Muscle of back (tissue), 3 donors: ENCODE measurements at regions not wholly inside any gene's neighbourhood (a gene's known extent, or its start where the extent isn't known, plus 50 kb on each side); places are given as distances from the start of the nearest gene placed in this dataset.

Source experiments
- DNase-seq, 3 donors: peaks; one replicate each; pipeline versions ENCODE4 v3.0.0 to v3.0.0-alpha.2; 2013

DNA sequence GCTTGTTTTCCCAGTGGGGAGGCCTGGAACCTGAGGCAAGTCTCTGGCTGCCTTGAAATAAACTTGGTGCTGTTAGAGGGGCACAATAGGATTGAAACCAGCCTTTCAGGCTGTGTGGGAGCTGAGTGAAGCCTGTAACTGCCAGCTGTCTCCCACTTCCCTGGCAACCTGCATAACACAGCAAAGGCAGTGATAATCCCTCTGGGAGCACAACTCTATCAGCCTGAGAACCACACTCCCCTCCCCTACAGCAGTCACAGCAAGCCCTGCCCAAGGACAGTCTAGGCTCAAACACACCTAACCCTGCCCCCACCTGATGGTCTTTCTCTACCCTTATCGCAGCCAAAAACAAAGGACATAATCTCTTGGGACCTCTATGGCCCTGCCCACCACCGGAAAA is 683.8 kb upstream of the ATXN8OS start:
- no peak for DNase-seq

DNA sequence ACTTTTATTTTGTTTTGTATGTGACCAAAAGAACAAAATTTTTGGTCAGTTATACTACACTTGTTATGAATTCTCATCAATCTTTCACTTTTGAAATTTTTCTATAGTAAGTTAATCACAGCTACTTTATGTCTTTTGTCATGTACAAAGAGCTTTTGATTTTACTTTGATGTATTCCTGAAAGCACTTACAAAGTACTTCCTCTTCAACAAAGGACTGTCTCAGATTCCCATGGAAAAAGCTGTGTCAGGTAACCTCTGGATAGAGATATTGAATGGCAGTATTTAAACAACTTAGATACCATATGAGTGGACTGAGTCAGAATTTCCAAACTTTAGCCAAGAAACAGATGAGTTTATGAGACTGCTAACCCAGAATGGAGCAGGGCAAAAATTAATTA is 689.3 kb upstream of the ATXN8OS start:
- no peak for DNase-seq

DNA sequence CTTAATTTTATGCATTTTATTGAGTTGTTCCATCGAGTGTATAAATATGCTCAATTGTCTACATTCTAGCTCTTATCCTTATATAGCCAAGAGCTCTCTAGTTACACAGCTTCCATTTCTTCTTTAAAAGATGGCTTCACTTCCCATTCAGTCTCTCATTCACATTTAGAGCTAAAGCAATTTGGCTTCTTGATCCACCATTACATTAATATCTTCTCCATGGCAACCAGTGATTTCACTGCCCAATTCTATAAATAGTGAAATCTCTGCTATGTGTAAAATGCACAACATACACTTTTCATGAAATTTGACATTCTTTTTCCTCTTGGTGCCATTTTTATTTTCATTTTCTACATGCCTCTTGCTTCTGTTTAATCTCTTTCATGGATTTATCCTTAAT is 696.9 kb upstream of the ATXN8OS start:
- no peak for DNase-seq

DNA sequence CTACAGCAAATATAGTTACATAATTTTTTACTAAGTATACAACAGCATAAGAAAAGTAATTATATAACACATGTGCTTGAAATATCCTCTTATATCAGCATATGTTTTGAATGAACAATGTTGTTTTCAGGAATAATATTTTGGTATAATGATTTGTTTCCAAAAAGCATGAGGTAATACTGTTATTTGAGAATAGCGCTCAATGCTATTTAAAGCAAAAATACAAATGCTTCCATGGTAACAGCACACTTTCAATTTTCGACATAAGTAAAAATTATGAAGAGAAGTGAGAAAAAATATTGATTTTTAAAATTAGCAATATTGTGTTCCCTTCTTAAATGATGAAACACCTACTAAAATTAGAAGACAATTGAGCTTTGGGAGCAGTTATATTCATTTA is 715.9 kb upstream of the ATXN8OS start:
- DNase-seq: peak; percentile 22 to 54 (median 27)

DNA sequence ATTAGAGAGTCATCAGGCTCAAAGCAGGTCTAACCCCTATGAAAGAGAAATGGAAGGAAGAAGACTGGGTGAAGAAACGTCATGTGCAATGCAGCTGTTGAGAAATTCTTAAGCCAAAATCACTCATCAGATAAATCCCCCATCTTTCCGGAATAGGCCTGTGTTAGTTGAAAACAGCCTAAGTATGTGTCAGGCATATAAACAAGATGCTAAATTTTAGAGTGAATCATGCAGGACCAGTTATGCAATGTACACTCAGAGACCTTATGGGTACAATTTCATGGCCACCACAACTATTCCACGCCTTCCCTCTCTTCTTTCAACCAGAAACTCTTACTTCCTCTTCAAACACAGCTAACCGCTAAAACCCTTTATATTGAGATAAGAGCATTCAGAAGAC is 717.7 kb upstream of the ATXN8OS start:
- peak in 2 of 3 donors; percentile 3 to 40 for DNase-seq

DNA sequence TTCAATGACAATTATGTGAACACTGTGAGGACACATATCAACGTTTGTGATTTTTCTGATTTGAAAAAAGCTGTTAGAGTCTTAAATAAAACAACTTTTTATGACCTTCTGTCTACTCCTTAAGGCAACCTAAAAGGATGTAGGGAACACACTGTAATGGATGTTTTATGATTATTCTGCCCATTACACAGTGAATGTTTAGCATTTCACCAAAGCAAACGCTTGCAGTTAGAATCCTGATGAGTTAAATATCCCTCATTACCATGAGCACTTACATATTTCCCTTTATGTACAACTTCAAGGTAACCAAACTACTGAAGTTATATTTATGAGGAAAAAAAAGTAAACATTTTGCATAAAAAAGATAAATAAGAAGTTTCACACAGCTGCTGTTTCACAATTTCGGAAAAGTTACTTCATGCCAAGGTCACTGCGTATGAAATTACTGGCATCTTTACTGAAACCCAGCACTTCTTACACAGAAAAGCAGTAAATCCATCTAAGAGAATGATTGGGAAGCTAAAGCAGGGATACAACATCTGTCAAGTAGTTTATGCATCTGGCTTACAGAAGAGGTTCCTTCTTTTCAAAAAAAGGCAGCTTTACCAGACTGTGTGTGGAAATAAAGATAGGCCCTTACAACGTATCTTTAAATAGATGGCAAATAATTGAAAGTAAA is 733.7 kb upstream of the ATXN8OS start:
- DNase-seq: peak in 2 of 3 donors; percentile 37 to 69

DNA sequence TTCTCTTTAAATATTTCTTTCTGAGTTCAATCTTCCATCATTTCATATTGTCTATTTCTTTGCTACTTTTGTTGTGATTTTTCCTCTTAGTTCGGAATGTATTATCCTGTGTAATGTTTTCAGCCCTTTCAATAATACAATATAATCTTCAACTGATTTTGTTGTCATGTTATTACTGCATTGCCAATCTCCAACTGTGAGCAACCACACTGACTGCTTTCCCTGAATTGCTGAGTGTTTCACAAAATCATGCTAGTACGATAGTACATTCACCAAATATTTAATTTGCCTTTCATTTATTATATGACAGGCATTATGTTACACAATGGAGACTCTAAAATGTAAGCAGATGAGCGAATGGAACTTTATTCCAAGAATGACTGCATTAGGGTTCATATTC is 744.3 kb upstream of the ATXN8OS start:
- DNase-seq: no peak

DNA sequence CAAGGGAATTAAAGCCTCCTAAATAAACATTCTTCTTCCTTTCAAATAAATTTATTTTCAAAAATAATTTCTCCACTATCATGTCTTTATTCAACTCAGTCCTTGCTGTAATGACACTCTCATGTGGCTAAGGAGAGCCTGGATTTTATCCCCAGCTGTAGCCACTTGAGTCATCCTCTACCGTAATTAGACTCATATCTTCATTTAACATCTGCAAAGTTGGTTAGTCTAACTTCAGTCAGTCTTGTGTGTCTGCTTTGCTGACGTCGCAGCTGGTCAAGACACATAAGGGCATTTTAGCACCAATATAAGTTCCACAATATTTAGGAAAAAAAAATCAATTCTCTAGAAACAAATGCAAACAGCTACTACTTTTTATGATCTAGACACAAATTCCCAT is 776.4 kb upstream of the ATXN8OS start:
- no peak for DNase-seq

DNA sequence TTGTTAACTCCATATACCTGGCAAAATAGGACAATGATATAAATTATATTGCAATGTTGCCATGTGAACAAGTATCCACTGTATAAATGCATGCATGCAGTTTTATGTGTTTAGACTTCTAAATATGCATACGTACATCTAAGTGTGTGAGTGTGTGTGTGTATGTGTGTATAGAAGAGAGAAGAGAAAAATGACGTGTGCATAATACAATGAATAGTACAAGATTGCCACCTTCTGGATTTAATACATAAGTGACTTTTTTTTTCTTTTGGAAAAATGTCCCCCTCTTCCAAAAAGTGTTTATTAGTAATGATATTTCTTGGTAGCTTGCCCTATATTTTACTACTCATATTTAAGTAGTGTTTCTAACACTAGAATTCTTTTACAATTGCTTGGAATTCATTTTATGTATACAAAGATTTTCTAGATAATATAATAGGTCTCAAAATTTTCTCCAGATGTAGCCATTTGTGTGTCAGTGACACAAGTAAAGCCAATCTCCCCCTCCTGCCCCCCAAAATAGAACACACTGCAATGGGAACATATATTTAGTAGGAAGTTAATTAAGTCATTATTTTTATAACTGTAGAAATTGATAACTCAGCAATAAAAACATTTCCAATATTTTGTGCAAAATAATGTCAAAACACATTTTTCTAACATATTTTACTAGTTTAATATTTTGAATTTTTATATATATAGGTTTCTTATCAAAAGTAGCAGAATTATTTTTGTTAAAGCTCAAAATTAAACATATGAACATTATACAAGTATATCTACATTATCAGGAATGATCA is 783.3 kb upstream of the ATXN8OS start:
- DNase-seq: peak in 2 of 3 donors; percentile 2 to 38

DNA sequence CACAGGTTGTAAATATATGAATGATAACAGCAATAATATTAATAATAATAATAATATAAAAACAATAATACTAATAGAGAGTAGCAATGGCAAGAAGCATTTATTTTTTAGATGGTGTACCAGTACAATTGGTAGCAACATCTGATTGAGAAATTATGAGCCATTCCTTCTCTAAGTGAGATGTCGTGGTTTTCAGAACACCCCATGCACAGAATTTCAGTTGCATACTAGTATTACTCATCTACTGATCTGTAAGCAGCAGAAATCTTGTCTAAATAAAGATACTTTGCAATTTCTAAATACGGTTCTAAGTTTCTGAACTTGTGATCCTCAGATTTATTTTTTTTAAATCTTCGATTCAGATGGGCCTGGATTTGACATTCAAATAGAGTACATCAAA is 788.0 kb upstream of the ATXN8OS start:
- peak in 1 of 3 donors; percentile 5 for DNase-seq

DNA sequence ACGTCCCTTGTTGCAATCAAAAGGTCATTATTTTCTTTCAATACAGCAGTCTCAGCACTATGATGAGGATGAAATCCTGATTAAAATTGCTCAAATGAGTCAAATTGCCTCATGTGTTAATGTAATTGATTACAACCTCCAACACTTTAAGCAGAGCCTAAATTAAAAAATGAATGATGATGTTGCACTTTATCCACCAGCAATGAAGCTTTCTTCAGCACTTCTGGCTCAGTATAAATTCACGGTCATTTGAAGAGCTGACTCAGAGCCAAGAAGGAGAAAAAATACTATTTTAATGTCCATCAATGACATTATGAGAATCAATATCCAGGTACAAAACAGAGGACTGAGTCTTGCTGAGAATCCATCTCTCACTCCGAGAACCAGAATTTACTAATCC is 792.6 kb upstream of the ATXN8OS start:
- DNase-seq: no peak

DNA sequence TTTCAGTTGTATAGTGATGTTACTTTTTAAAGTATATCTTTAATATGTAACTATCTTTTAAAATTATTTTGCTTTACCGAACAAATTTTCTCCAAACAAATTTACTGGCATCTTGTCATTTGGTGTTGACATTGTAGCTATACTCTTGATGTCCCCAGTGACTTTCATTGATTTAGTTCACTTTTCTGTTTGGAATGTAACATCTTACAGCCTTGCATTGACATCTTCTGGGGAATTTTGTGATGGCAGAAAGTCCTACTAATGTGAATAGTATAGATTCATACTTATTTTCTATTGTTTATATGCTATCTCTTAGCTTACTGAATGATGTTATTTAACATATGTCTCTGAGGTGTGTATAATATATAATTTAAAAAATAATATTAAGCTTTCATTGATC is 800.9 kb upstream of the ATXN8OS start:
- DNase-seq: no peak

DNA sequence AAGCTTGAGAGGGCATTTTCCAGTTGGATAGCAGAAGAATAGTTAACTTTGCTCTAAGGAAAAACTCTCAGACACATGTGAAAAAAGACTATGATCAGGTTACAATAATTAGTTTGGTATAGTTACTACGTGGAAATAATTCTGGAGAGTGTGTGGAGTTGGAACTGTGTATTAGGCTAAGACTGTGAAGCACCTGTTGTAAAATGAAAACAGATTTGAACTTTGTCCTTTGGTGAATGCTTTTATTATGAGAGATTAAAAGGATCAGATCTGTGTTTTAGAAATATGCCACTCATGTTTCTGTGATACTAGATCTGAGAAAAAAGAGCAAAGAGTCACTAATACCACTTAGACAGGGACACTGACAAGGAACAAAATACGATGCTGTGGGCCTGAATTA is 807.5 kb upstream of the ATXN8OS start:
- DNase-seq: no peak

DNA sequence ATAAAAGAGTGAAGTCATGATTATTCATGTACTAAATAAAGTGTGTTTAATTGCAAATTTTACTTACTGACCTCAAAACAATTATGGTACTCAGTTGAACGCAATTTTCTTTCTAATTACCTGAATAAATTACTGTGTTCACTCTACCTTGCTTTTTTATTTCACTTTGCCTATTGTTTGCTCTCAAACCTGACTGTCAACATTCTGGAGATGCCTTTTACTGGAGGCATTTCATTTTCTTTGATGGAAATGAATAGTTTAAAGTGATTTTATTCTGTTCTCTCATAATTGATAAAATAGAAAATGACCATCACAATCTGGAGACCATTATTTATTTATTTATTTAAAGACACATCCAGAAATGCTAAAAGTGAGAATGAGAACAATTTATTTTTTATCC is 811.5 kb upstream of the ATXN8OS start:
- no peak for DNase-seq

DNA sequence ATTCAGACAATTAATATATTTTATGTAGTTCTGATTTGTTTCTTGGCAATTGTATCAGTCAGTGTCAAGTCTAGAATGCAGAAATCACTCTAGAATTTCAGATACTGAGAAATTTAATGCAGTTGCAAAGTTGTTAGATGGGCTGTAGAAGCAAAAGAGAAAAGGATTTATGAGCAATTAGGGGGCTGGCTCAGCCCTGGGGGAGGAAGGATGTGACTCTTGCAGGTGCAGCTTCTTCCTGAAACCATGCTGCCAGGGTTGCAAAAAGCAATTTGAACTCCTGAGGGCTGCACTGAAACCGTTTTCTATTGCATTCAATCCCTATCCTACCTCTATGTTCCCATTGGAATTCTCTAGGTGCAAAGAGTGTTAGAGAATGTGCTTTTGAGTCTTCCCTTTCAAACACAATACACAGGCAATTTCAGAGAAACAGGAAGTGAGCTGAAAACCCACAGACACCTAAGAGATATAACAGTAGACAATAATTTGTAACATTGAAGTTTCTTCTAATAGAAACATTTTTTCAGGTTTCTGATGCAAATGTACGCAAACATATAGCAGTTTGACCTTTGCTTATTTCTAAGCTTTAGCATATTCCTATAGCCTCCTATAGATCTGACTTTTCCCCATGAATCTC is 814.7 kb upstream of the ATXN8OS start:
- DNase-seq: no peak

DNA sequence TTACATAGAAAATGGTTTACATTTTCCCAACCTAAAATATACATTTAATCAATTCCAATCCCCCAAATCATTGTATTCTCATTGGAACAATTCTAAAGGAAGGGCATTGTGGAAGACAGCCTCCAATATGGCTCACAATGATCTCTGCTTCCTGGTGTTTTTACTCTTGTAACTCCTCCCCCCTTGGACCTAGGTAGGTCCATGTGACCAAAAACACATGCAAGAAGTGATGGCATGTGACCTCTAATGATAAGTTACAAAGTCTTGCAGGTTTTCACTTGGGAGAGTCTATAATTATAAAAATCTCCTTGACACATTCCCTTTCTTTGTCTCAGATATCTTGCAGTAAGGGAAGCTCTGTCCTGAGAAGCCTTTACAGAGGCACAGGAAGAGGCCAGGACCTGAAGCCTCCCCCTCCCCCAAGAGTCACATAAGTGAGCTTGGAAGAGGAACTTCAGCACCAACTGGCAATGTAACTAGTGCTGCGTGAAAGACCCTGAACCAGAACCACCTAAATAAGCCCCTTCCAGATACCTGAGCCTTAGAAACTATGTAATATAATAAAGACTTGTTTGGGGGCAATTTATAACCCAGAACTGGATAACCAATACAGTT is 816.2 kb upstream of the ATXN8OS start:
- DNase-seq: no peak

DNA sequence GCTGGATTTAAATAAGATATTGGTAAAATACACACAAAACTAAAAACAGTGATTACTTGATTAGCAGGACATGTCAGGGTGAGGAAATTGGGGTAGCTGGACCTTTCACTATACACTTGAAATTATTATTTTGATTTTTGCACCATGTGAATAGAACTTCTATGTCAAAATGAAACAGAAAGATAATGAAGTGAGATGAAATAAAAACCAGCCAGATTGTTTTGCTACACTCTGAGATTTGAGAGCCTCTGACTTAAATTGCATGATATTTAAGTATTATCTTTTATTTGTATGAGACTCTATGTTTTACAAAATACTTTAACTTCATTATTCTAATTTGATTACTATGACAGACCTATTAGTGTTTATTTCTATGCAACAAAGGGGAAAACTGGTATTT is 819.6 kb upstream of the ATXN8OS start:
- DNase-seq: no peak

DNA sequence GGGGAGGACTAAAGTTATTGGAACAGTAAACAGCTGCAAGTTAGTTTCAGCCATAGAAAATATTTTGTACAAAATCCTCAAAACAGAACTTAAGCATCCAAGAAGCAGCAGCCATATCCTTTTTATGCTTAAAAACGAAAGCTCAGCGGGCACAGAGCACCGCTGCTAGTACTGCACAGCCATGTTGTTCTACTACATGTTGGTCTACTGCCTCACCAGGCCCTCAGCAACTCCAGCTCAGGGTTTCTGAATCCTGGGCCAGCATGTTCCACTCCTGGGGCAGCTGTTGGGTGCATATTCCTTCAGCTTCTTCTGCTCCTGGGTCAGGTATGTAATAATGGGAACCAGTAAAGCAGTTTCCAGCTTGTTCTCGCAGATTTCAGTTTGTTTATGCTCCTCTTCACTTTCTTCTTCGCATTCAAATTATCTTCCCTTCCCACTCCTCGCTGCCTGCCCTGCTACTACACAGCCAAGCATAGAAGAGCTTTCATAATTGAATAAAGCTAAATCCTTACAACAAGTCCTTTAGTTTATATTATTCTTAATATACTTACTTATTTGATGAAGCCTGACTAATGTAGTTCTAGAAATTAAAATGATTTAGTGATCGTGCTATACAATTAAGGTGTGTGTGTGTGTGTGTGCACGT is 820.5 kb upstream of the ATXN8OS start:
- DNase-seq: no peak

DNA sequence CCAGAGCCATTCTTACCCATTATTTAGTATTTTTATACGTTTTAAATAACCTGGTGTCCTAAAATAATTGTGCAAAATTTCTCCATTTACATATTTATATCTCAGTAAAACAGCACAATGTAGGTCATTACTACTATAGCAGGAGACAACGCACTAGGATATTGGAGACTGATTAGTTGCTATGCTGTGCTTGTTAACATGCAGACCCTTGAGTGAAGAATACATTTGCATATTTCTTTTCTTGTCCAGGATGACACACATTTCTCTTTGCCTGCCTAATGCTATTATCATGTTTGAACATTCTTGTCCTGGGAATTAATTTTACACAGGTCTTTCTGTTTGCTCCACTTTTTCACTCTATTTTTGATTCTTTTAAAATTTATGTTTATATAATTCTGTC is 823.8 kb upstream of the ATXN8OS start:
- DNase-seq: no peak

DNA sequence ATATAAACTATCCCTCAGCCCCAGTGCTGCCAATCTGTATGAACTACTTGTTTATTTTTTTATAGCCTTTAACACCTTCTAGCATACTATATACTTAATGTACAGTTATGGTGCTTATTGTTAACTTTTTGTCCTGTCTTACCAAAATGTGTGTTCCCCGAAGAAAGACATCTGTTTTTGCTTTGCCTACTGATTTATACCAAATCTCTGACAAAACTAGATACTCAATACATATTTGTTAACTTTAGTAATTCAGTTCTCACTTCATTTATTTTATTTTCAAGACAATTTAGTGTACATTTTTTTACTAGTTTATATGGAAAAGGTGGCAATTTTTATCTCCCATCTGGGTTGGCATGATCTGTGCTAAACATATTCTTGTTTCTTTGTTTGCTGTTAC is 824.3 kb upstream of the ATXN8OS start:
- DNase-seq: no peak

DNA sequence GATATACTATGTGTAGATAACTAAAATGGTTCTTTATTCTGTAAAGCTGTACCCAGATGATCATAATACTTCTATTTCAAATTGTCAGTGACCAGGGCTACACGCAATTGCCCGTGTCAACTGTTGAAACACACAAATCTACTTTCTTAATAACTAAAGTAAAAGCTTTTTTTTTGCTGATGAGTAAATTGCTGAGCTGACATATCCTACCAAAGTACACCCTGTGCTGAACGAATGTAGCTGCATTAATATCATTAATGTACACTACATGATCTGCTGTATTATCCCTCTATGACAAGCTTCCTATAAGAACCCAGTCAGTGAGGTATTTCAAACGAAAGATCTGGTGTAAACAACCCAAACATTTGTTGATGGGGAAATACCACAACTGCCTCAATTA is 827.2 kb upstream of the ATXN8OS start:
- no peak for DNase-seq

DNA sequence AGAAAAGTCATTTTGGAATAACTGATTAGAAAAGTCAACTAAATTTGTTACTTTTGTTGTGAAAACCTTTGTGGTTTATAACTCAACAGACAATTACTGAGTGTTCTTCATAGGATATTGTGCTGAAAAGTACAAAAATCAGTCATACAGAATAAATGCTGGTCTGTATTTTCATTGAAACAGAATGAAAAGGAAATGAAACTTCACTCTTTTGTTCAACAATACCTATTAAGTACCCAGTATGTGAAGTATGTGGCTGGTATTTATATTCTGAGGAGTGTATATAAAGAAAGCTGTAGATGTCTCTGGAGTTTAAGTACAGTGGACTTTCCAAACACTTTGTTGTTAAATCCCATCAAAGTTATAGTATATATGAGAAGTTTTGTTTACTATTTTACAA is 828.4 kb upstream of the ATXN8OS start:
- DNase-seq: no peak
